Liver (tissue), 8 donors: ENCODE measurements at regions not wholly inside any gene's neighbourhood (a gene's known extent, or its start where the extent isn't known, plus 50 kb on each side); places are given as distances from the start of the nearest gene placed in this dataset.
"Not testable (repeated sequence)": the region's sequence is repeated elsewhere in the genome, so short reads cannot be mapped to it uniquely, and the experiment has no call there.

Experiments
- DNase-seq: peaks from one replicate; pipeline ENCODE4 v3.0.0-alpha.2; 2017; ENCODE audit warnings: low spot score
- H3K27ac ChIP-seq, 2 donors: one replicate each; pipeline ENCODE4 v1.7.0; 2013; ENCODE audit warnings: inconsistent platforms in 2 of 2, low read length in 2 of 2, control low read depth in 1 of 2, low read depth in 1 of 2, mild to moderate bottlenecking in 1 of 2
- H3K27me3 ChIP-seq, 4 donors: one replicate each; pipeline versions ENCODE4 v1.6.1 to v1.7.0; 2013; ENCODE audit warnings: low read length in 3 of 4, inconsistent platforms in 1 of 4, mild to moderate bottlenecking in 1 of 4, moderate library complexity in 1 of 4; ENCODE audit not compliant: control insufficient read depth in 4 of 4, insufficient read depth in 4 of 4
- H3K36me3 ChIP-seq, 4 donors: one replicate each; pipeline versions ENCODE4 v1.6.1 to v1.7.0; 2013; ENCODE audit warnings: low read length in 3 of 4, mild to moderate bottlenecking in 3 of 4, low read depth in 1 of 4, moderate library complexity in 1 of 4; ENCODE audit not compliant: control insufficient read depth in 4 of 4, insufficient read depth in 3 of 4
- H3K4me1 ChIP-seq, 4 donors: one replicate each; pipeline versions ENCODE4 v1.6.1 to v1.7.0; 2013; ENCODE audit warnings: low read length in 3 of 4, mild to moderate bottlenecking in 3 of 4, moderate library complexity in 1 of 4; ENCODE audit not compliant: control insufficient read depth in 4 of 4, insufficient read depth in 4 of 4
- H3K4me3 ChIP-seq, 3 donors: one replicate each; pipeline versions ENCODE4 v1.6.1 to v1.7.0; 2013; ENCODE audit warnings: low read length in 3 of 3, control low read depth in 1 of 3, low read depth in 1 of 3, mild to moderate bottlenecking in 1 of 3
- H3K9ac ChIP-seq, 2 donors: one replicate each; pipeline ENCODE4 v1.7.0; 2013; ENCODE audit warnings: low read length in 2 of 2, mild to moderate bottlenecking in 2 of 2, moderate library complexity in 2 of 2, control low read depth in 1 of 2, low read depth in 1 of 2
- H3K9me3 ChIP-seq, 4 donors: one replicate each; pipeline versions ENCODE4 v1.6.1 to v1.7.0; 2013; ENCODE audit warnings: low read length in 3 of 4; ENCODE audit not compliant: control insufficient read depth in 4 of 4
- CTCF ChIP-seq: fragments of 150-350 bp; IDR thresholded peaks from 2 replicates; pipeline ENCODE4 v1.5.1; 2017; ENCODE audit warnings: improper control_type of control experiment, low read depth, low read length; ENCODE audit not compliant: missing input control
- EGR1 ChIP-seq, 2 donors: IDR thresholded peaks; 2 replicates each; pipeline ENCODE4 v1.6.1; 2016 to 2018; ENCODE audit warnings: antibody characterized with exemption in 2 of 2, low read depth in 2 of 2
- FOXA1 ChIP-seq: IDR thresholded peaks from 2 replicates; pipeline ENCODE4 v1.6.1; 2016; ENCODE audit warnings: antibody characterized with exemption
- FOXA2 ChIP-seq: IDR thresholded peaks from 2 replicates; pipeline ENCODE4 v1.6.1; 2016; ENCODE audit warnings: antibody characterized with exemption
- GABPA ChIP-seq, 2 donors: IDR thresholded peaks in 1 of 2; conservative IDR thresholded peaks in 1 of 2; 2 replicates each; pipeline ENCODE4 v1.6.1; 2016; ENCODE audit warnings: antibody characterized with exemption in 2 of 2, mild to moderate bottlenecking in 1 of 2, moderate library complexity in 1 of 2
- HNF4A ChIP-seq, 2 donors: conservative IDR thresholded peaks; 2 replicates each; pipeline ENCODE4 v1.6.1; 2016; ENCODE audit warnings: antibody characterized with exemption in 2 of 2, mild to moderate bottlenecking in 2 of 2
- HNF4G ChIP-seq: IDR thresholded peaks from 2 replicates; pipeline ENCODE4 v1.6.1; 2016; ENCODE audit warnings: antibody characterized with exemption
- JUND ChIP-seq, 2 donors: IDR thresholded peaks; 2 replicates each; pipeline ENCODE4 v1.6.1; 2016; ENCODE audit warnings: antibody characterized with exemption in 2 of 2
- NR2F2 ChIP-seq: IDR thresholded peaks from 2 replicates; pipeline ENCODE4 v1.6.1; 2016; ENCODE audit warnings: antibody characterized with exemption
- REST ChIP-seq: IDR thresholded peaks from 2 replicates; pipeline ENCODE4 v1.6.1; 2016; ENCODE audit warnings: antibody characterized with exemption, mild to moderate bottlenecking
- RXRA ChIP-seq, 2 donors: IDR thresholded peaks; 2 replicates each; pipeline ENCODE4 v1.6.1; 2017 to 2018; ENCODE audit warnings: antibody characterized with exemption in 2 of 2, mild to moderate bottlenecking in 1 of 2
- SP1 ChIP-seq: IDR thresholded peaks from 2 replicates; pipeline ENCODE4 v1.6.1; 2018; ENCODE audit warnings: antibody characterized with exemption, mild to moderate bottlenecking
- TAF1 ChIP-seq: conservative IDR thresholded peaks from 2 replicates; pipeline ENCODE4 v1.6.1; 2016; ENCODE audit warnings: antibody characterized with exemption, mild to moderate bottlenecking
- YY1 ChIP-seq: IDR thresholded peaks from 2 replicates; pipeline ENCODE4 v1.6.1; 2016; ENCODE audit warnings: antibody characterized with exemption, mild to moderate bottlenecking
- ZBTB33 ChIP-seq: IDR thresholded peaks from 2 replicates; pipeline ENCODE4 v1.6.1; 2016; ENCODE audit warnings: antibody characterized with exemption
- WGBS: extraction: QIAGEN DNeasy Blood & Tissue Kit; methylation state at CpG from one replicate; pipeline ENCODE4 v1.1.7; 2013; 5-methylcytosine and 5-hydroxymethylcytosine counted together
- TF ChIP-seq, protein P1 (sequence below): IDR thresholded peaks from 2 replicates; pipeline ENCODE4 v1.6.1; 2016; ENCODE audit warnings: antibody characterized with exemption
- TF ChIP-seq, protein P2 (sequence below): IDR thresholded peaks from 2 replicates; pipeline ENCODE4 v1.6.1; 2016; ENCODE audit warnings: antibody characterized with exemption
- donor health status: healthy.
- donor health status: healthy.
- donor health status: healthy.
- donor health status: healthy.
- donor health status: healthy.

- H3K36me3 ChIP-seq, DNase-seq, H3K27ac ChIP-seq, H3K4me1 ChIP-seq, H3K27me3 ChIP-seq, H3K4me3 ChIP-seq, H3K9ac ChIP-seq: not testable (repeated sequence)
- peaks cover 2 to 52% (median 6%) of the 10 kb centered on the region in 4 donors for H3K9me3 ChIP-seq
Measured at GRCh38 chr19:34620134-34620533, 56.8 kb downstream of the SCGB2B2 start.

DNA sequence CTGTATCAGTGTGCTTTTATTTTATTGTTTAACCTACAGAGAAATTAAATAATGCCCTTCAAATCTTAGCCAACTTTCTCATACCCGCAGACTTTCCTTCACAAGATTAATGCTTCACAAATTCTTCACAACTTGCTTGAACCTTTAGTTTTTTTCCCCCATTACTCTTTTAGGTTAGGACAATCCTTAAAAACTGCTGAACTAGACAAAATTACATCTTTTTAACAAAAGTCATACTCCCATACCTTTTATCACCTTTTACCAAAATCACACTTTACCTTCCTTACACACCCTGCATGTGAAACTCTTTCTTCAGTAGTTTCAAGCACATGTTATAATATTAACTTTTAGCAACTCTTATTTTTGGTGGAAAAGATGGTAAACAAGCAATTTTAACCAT is 58.5 kb downstream of the SCGB2B2 start:
- 93% methylated on average over 1 of the region's 1 CpG for WGBS
- DNase-seq, result no peak
- TF ChIP-seq SP1 (no peak), REST (no peak), ZBTB33 (no peak), RXRA (IDR thresholded peaks at IDR 0.05) (no peak), FOXA2 (no peak), EGR1 (IDR thresholded peaks at IDR 0.05; ENCODE audit: low read depth in 2 of 2) (no peak), CTCF (no peak), NR2F2 (no peak), JUND (IDR thresholded peaks at IDR 0.05) (no peak), HNF4A (conservative IDR thresholded peaks at IDR 0.05) (no peak), GABPA (IDR thresholded peaks at IDR 0.05 in 1 of 2, conservative IDR thresholded peaks at IDR 0.05 in 1 of 2) (no peak), FOXA1 (no peak), HNF4G (no peak), YY1 (no peak), TAF1 (no peak)
- TF ChIP-seq, protein P1, sequence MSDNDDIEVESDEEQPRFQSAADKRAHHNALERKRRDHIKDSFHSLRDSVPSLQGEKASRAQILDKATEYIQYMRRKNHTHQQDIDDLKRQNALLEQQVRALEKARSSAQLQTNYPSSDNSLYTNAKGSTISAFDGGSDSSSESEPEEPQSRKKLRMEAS, result no peak
- TF ChIP-seq, protein P2, sequence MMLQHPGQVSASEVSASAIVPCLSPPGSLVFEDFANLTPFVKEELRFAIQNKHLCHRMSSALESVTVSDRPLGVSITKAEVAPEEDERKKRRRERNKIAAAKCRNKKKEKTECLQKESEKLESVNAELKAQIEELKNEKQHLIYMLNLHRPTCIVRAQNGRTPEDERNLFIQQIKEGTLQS, result no peak
- Histone ChIP-seq H3K27ac (no peak overlapping the region), H3K4me3 (no peak overlapping the region), H3K36me3 (peaks cover 0 to 9% (median 0%) of the 10 kb centered on the region in 4 donors), H3K9ac (no peak overlapping the region), H3K27me3 (no peaks in the 10 kb centered on the region), H3K9me3 (peaks cover 7 to 52% (median 10%) of the 10 kb centered on the region in 4 donors), H3K4me1 (no peaks in the 10 kb centered on the region)

GRCh38 chr19:34617996-34618395 is 59.0 kb downstream of the SCGB2B2 start:
- DNase-seq, H3K27ac ChIP-seq, H3K4me1 ChIP-seq, H3K9ac ChIP-seq, H3K36me3 ChIP-seq, H3K27me3 ChIP-seq, H3K4me3 ChIP-seq: not testable (repeated sequence)
- H3K9me3 ChIP-seq, result peaks cover 8 to 51% (median 12%) of the 10 kb centered on the region in 4 donors
- WGBS, result 94% methylated on average over 8 of the region's 8 CpGs
